Naive thymus-derived CD8-positive, alpha-beta T cell (primary cell): ENCODE measurements at regions not wholly inside any gene's neighbourhood (a gene's known extent, or its start where the extent isn't known, plus 50 kb on each side); places are given as distances from the start of the nearest gene placed in this dataset.

Source experiments
- ATAC-seq, 2 donors: fragments of 150-1000 bp; cut with Tn5 transposase in 1 of 2; sonication (Bioruptor Pico), chemical (Tn5 transposase) in 1 of 2; 1 replicate in 1 of 2; 2 replicates in 1 of 2; pipeline ENCODE4 v1.10.0; 2021; ENCODE audit warnings: mild to moderate bottlenecking in 2 of 2, moderate library complexity in 2 of 2
- POLR2A ChIA-PET: fragments of 350-600 bp; sonication (Branson Sonifier 250); formaldehyde crosslinking; loops from one replicate; lab custom pipeline; 2021; ENCODE audit warnings: antibody characterized with exemption; lab: Charles Lee
- DNase-seq, 10 donors: peaks; one replicate each; pipeline versions ENCODE4 v3.0.0 to v3.0.0-alpha.2; 2020 to 2022
- H3K27ac Mint-ChIP-seq, 10 donors: one replicate each; pipeline ENCODE4 v1.8.0; 2020 to 2022; ENCODE audit warnings: mild to moderate bottlenecking in 10 of 10, mixed read lengths in 10 of 10, moderate library complexity in 4 of 10, inconsistent platforms in 1 of 10
- H3K27me3 Mint-ChIP-seq, 5 donors: one replicate each; pipeline ENCODE4 v1.8.0; 2021 to 2022; ENCODE audit warnings: mixed read lengths in 5 of 5
- H3K36me3 Mint-ChIP-seq, 3 donors: one replicate each; pipeline ENCODE4 v1.8.0; 2020 to 2022; ENCODE audit warnings: mixed read lengths in 3 of 3, mild to moderate bottlenecking in 2 of 3, inconsistent platforms in 1 of 3
- H3K4me1 Mint-ChIP-seq, 4 donors: one replicate each; pipeline ENCODE4 v1.8.0; 2021 to 2022; ENCODE audit warnings: mixed read lengths in 4 of 4
- H3K4me3 Mint-ChIP-seq, 10 donors: one replicate each; pipeline ENCODE4 v1.8.0; 2020 to 2022; ENCODE audit warnings: mild to moderate bottlenecking in 10 of 10, mixed read lengths in 10 of 10, moderate library complexity in 6 of 10, inconsistent platforms in 1 of 10
- H3K9me3 Mint-ChIP-seq, 9 donors: one replicate each; pipeline ENCODE4 v1.8.0; 2020 to 2022; ENCODE audit warnings: mixed read lengths in 9 of 9, mild to moderate bottlenecking in 3 of 9, inconsistent platforms in 1 of 9, moderate library complexity in 1 of 9

DNA sequence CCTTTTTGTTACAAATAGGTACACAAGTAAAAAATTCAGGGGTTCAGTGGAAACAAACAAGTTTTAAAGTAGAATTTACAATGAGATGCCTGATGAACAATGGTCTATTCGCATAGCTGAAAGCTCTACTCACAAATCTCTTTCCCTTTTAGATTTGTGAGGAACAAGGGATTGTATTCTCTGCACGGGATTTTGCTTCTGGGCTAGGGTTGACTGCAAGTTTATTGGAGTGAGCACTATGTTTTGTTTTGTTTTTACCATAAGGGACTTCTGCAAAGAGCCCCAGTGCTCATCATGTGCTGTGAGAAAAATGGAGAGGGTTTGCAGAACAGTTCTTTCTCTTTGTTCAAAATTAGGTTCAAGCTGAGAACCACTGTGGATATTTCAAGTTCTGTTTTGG lies 160.5 kb downstream of the DLEU7 start:
- H3K27ac Mint-ChIP-seq: no peak overlapping the region
- H3K4me1 Mint-ChIP-seq: peaks cover 5 to 36% (median 12%) of the 10 kb centered on the region in 4 donors
- no peak overlapping the region for H3K4me3 Mint-ChIP-seq
- ATAC-seq (no peak), DNase-seq (no peak)
- POLR2A ChIA-PET: no interaction called here
- peaks cover 0 to 11% (median 0%) of the 10 kb centered on the region in 5 donors for H3K27me3 Mint-ChIP-seq
- H3K36me3 Mint-ChIP-seq: no peaks in the 10 kb centered on the region
- no peaks in the 10 kb centered on the region for H3K9me3 Mint-ChIP-seq

DNA sequence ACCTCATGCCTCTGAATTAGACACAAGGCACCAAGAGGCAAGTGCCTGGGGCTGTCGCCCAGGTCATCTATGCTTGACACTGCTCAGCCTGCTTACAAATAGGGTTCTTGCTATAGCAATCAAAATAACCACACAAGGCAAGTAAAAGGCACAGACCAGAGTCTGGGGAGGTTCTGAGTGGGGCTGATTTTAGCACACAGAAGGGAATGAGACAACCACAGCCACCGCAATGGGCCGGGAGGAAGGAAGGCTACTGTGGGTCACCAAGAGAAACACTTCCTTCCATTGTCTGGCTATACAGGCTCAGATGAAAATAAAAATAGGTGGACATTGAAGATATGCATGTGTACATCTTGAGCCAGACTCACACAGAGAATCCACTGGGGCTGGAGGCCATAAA lies 159.1 kb downstream of the DLEU7 start:
- Mint-ChIP-seq H3K27ac (peak overlapping the region in 1 of 10 donors; percentile 78), H3K9me3 (no peaks in the 10 kb centered on the region), H3K4me1 (peaks cover 5 to 29% (median 12%) of the 10 kb centered on the region in 4 donors), H3K36me3 (no peaks in the 10 kb centered on the region), H3K27me3 (peaks cover 0 to 10% (median 0%) of the 10 kb centered on the region in 5 donors), H3K4me3 (no peak overlapping the region)
- no peak for ATAC-seq
- POLR2A ChIA-PET: no interaction called here
- no peak for DNase-seq

DNA sequence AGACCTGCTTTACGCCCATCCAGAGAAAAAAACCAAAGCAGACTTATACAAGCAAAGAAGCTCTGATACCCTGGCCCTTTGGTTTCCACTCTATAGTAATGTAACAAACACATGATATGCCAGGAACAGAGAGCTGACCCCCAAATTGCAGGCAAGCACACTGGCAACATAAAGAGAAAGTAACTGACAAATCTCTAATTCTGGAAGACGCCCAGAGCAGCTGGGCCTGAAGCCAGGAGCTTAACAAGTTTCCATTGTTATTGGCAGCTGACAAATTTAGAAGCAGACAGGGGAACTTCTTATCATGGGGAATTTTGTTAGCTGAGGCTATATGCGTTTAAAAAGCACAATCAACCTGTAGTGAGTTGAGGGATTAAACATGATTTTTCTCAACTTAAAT lies 158.0 kb downstream of the DLEU7 start:
- no peak overlapping the region for H3K4me3 Mint-ChIP-seq
- H3K9me3 Mint-ChIP-seq: no peaks in the 10 kb centered on the region
- peaks cover 5 to 29% (median 12%) of the 10 kb centered on the region in 4 donors for H3K4me1 Mint-ChIP-seq
- no peaks in the 10 kb centered on the region for H3K36me3 Mint-ChIP-seq
- DNase-seq: no peak
- no peak overlapping the region for H3K27ac Mint-ChIP-seq
- H3K27me3 Mint-ChIP-seq: peaks cover 0 to 9% (median 0%) of the 10 kb centered on the region in 5 donors
- POLR2A ChIA-PET: no interaction called here
- ATAC-seq: no peak

DNA sequence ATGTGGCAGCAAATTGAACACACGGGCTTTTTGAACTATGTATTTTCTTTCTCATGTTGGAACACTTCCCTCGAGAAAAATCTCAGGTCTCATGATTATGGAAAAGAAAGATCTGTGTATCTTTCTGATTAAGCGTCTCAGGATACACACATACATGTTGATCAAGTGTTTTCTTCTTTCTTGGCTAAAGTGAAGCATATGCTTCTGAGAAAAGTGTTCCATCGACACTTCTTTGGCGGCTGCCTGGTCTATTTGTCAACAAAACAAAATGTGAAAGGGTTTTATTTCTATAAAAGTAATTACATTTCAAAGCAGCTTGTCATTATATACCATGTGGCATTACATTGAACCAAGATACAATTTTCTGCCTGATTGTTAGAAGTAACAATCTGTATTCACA lies 157.5 kb downstream of the DLEU7 start:
- peaks cover 5 to 29% (median 12%) of the 10 kb centered on the region in 4 donors for H3K4me1 Mint-ChIP-seq
- H3K9me3 Mint-ChIP-seq: no peaks in the 10 kb centered on the region
- ATAC-seq (no peak), DNase-seq (no peak)
- POLR2A ChIA-PET: no interaction called here
- no peaks in the 10 kb centered on the region for H3K36me3 Mint-ChIP-seq
- H3K27ac Mint-ChIP-seq: no peak overlapping the region
- peaks cover 0 to 6% (median 0%) of the 10 kb centered on the region in 5 donors for H3K27me3 Mint-ChIP-seq
- H3K4me3 Mint-ChIP-seq: no peak overlapping the region

DNA sequence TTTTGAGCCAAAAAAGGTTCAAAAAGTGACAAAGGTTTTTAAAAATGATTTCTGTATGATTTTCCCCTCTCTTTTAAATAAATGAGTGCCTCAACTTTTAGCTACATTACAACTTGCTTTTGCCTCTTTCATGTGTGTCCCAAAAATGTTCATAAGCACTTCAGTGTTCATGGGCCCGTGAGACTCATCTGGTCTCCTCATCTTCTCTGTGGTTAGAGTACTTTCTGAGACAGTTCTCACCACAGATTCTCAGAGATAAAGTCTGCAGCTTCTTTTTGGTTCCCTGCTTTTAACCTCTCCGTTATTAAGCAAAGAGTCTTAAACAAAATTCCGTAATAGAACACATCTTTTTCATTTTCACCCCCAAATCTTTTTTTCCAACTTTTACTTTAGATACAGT lies 156.9 kb downstream of the DLEU7 start:
- Mint-ChIP-seq H3K9me3 (no peaks in the 10 kb centered on the region), H3K4me1 (peaks cover 5 to 29% (median 12%) of the 10 kb centered on the region in 4 donors), H3K4me3 (no peak overlapping the region), H3K27ac (peak overlapping the region in 1 of 10 donors; percentile 54), H3K27me3 (peaks cover 0 to 6% (median 0%) of the 10 kb centered on the region in 5 donors), H3K36me3 (no peaks in the 10 kb centered on the region)
- DNase-seq (no peak), ATAC-seq (no peak)
- POLR2A ChIA-PET: no interaction called here

DNA sequence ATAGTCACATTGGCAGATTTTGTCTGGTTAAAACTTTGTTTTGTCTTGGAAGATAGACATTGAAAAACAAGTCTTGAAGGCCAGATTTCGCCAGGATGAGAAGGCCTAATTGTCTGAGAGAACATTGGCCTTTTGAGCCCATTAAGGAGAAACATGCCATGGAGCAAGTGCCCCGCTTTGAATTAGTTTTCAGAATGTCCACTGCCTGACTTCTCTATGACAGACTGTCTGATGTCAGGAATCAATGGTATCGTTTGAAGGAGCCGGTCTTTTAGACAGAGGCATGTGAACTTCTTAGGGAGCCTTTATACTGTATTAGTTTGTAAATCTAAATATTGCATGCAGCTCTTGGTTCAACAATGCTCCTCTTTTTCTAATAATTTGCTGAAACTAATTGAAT lies 155.9 kb downstream of the DLEU7 start:
- Mint-ChIP-seq H3K27me3 (peaks cover 0 to 4% (median 0%) of the 10 kb centered on the region in 5 donors), H3K4me1 (peaks cover 5 to 29% (median 12%) of the 10 kb centered on the region in 4 donors), H3K36me3 (no peaks in the 10 kb centered on the region), H3K9me3 (no peaks in the 10 kb centered on the region), H3K27ac (no peak overlapping the region), H3K4me3 (no peak overlapping the region)
- POLR2A ChIA-PET: no interaction called here
- no peak for DNase-seq
- no peak for ATAC-seq

DNA sequence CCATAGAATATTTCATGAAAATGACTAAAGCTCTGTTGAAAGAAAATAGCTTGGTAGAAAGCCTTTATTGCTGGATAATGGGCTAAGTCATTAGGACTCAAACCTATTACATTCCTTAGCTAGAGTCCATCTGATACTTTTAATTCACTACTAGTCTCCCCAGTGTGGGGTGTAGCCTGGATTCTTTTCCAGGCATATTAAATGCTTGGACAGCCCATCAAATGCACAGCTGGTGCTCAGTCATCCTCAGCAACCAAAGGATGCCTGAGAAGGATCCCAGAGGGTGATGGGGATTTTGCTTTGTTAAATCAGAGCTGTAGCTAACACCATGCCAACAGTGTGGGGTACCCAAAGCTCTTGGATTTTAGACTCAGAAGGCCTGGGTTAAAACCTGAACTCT lies 153.5 kb downstream of the DLEU7 start:
- no peak overlapping the region for H3K4me3 Mint-ChIP-seq
- no peaks in the 10 kb centered on the region for H3K9me3 Mint-ChIP-seq
- H3K36me3 Mint-ChIP-seq: no peaks in the 10 kb centered on the region
- H3K27ac Mint-ChIP-seq: no peak overlapping the region
- H3K4me1 Mint-ChIP-seq: peaks cover 2 to 14% (median 8%) of the 10 kb centered on the region in 4 donors
- no peak for ATAC-seq
- peaks cover 0 to 2% (median 0%) of the 10 kb centered on the region in 5 donors for H3K27me3 Mint-ChIP-seq
- no peak for DNase-seq
- POLR2A ChIA-PET: no interaction called here

DNA sequence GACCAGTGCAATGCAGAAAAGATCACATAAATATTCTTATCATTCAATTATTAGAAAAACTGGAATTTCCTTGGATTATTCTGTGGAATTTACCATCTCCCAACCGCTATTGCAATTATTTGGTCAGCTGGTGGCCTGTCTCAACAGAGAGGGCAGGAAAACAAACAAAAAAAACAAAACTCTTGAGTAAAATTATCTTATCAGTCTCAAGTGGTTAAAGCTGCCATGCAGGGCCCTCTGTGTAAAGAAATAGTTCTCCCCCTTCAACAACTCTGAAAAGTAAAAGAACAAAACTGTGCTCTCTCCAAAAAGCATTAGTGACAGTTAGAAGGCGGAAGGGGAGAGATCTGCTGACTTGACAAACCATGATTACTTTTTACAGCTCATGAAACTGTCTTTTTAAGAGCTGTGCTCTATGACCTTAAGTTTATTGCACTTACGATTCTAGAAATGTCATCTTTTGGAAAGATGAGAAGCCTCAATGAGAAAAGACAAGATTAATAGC lies 152.3 kb downstream of the DLEU7 start:
- Mint-ChIP-seq H3K4me1 (peaks cover 2 to 8% (median 7%) of the 10 kb centered on the region in 4 donors), H3K27me3 (peaks cover 0 to 2% (median 0%) of the 10 kb centered on the region in 5 donors), H3K9me3 (no peaks in the 10 kb centered on the region), H3K36me3 (no peaks in the 10 kb centered on the region), H3K4me3 (no peak overlapping the region), H3K27ac (no peak overlapping the region)
- DNase-seq (no peak), ATAC-seq (no peak)
- POLR2A ChIA-PET: no interaction called here

DNA sequence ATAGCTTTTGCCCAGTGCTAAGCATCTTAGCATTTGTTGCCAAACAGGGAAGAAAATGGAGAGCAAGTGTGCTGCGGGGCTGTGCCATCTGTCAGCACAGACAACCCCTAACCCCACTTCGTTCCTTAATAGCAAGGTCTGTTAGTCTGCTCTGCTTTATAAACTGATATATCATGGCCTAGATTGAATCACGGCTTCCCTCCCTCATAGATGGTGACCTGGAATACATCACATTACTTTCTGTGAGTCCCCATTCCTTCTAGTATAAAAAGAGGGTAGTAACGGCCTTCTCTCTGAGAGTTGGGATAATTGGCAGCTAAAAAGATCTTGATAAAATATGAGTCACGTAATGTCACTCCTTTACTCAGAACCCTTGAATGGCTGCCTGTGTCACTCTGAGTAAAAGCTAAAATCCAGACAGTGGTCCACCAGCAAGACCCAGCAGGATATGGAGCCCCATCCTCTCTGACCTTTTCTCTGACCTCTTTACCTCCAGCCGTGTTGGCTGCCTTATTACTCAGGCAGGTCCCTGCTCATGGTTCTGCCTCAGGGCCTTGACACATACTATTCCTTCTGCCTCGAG lies 151.7 kb downstream of the DLEU7 start:
- POLR2A ChIA-PET: no interaction called here
- Mint-ChIP-seq H3K27ac (no peak overlapping the region), H3K4me3 (no peak overlapping the region), H3K27me3 (peaks cover 0 to 2% (median 0%) of the 10 kb centered on the region in 5 donors), H3K4me1 (peaks cover 0 to 4% (median 3%) of the 10 kb centered on the region in 4 donors), H3K36me3 (no peaks in the 10 kb centered on the region), H3K9me3 (no peaks in the 10 kb centered on the region)
- DNase-seq: no peak
- no peak for ATAC-seq

DNA sequence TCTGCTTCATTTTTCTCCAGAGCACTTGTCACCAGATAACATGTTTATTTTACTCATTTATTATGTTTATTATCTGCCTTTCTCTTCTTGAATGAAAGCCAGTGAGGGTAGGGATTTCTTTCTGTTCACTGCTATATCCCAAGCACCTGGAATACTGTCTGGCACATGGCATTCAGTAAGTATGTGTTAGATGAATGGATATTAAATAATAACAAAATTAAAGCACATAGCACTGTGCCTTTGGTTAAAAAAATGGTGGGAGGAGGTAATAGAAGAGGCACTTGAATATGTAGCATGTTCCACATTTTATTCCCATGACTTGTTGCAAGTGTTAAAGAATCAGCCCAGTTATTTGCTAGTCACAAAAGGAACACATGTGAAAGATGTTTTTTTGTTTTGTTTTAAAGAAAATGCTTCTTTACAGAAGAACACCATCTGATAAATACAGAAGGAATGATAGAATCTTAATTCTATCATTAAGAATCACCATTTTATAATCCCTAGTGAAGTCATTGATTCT lies 151.0 kb downstream of the DLEU7 start:
- peaks cover 0 to 4% (median 0%) of the 10 kb centered on the region in 5 donors for H3K27me3 Mint-ChIP-seq
- POLR2A ChIA-PET: no interaction called here
- no peaks in the 10 kb centered on the region for H3K9me3 Mint-ChIP-seq
- no peaks in the 10 kb centered on the region for H3K4me1 Mint-ChIP-seq
- DNase-seq (no peak), ATAC-seq (no peak)
- no peak overlapping the region for H3K27ac Mint-ChIP-seq
- no peak overlapping the region for H3K4me3 Mint-ChIP-seq
- H3K36me3 Mint-ChIP-seq: no peaks in the 10 kb centered on the region

DNA sequence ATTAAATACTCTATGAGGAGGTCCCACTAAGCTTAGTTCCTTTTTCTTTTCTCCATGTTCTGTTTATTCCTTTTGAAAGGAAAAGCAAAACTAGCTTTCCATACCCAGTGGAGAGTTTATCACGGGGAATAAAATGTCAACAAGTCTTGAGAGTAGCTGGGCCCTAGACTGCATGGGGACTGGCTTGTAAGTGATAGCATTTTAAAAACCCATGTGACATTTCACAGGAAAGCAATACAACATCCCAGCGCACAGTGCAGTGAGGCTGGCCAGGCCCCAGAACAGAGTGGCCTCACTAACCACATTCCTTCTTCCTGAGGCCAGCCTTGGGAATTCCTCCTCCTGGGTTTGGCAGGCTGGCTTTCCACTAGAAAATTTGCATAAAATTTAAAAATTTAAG lies 149.8 kb downstream of the DLEU7 start:
- no peaks in the 10 kb centered on the region for H3K36me3 Mint-ChIP-seq
- no peaks in the 10 kb centered on the region for H3K9me3 Mint-ChIP-seq
- no peaks in the 10 kb centered on the region for H3K4me1 Mint-ChIP-seq
- POLR2A ChIA-PET: no interaction called here
- H3K27me3 Mint-ChIP-seq: peaks cover 0 to 4% (median 0%) of the 10 kb centered on the region in 5 donors
- ATAC-seq (no peak), DNase-seq (no peak)
- H3K27ac Mint-ChIP-seq: no peak overlapping the region
- no peak overlapping the region for H3K4me3 Mint-ChIP-seq

DNA sequence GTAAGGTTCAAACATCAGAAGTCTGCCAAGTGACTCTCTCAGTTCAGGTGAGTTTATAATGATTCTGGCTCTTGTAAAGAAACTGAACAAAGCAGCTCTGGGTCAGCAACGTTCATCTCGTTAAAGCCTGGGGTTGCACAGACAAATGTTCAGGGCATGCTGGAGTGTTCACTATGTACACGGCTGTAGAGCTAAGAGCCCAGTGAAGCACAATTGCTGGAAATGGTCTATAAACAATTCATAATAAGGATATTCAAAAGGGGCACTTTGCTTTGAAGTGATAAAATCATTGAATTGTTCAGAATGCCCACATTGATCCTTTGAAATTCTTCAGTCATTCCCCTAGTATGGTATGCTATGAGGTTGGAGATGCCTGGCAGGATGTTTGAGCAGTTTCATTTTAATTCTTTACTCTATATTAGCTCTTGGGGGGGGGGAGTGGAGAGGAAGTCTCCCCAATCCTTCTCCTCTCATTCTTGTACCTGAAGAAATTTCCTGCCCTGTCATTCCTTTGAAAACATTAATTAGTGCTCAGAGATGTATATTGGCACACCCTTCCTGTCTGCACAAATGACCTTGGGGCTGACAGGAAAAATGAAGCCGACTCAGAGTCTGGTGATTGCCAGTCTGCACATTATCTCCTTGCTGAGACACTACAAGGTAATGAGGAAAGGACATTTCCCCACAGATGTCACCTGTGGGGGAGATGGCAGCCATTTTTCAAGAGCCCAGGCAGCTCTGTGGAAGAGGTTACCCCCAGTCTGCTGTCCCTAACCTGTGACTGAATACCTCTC lies 145.5 kb downstream of the DLEU7 start:
- ATAC-seq: no peak
- H3K9me3 Mint-ChIP-seq: no peaks in the 10 kb centered on the region

More for the DNA sequence above, 145.5 kb downstream of the DLEU7 start:
- H3K27me3 Mint-ChIP-seq: peaks cover 0 to 4% (median 0%) of the 10 kb centered on the region in 5 donors
- H3K27ac Mint-ChIP-seq: no peak overlapping the region
- H3K4me3 Mint-ChIP-seq: no peak overlapping the region
- POLR2A ChIA-PET: no interaction called here
- DNase-seq: no peak
- no peaks in the 10 kb centered on the region for H3K36me3 Mint-ChIP-seq
- H3K4me1 Mint-ChIP-seq: no peaks in the 10 kb centered on the region
